GM10248 (cell line): ENCODE measurements at regions not wholly inside any gene's neighbourhood (a gene's known extent, or its start where the extent isn't known, plus 50 kb on each side); places are given as distances from the start of the nearest gene placed in this dataset.
A peak's percentile ranks its signal among the peaks of the same experiment; 100 is the strongest.

ENCODE experiments used
- CTCF ChIA-PET: fragments of 300-600 bp; sonication (Branson Sonifier 250); formaldehyde crosslinking; extraction: SDS; loops from one replicate; lab custom pipeline; 2021; ENCODE audit warnings: antibody characterized with exemption; lab: Yijun Ruan, JAX
- POLR2A ChIA-PET: fragments of 350-650 bp; sonication (Branson Sonifier 250); formaldehyde crosslinking; extraction: SDS; loops from one replicate; lab custom pipeline; 2020; ENCODE audit warnings: antibody characterized with exemption; lab: Yijun Ruan, JAX
- DNase-seq: peaks from one replicate; pipeline ENCODE4 v3.0.0; 2012; ENCODE audit errors: extremely low spot score
- TF ChIP-seq, protein P1 (sequence below): IDR thresholded peaks from 2 replicates; pipeline ENCODE4 v1.5.1; 2012; ENCODE audit warnings: mild to moderate bottlenecking, low read depth; ENCODE audit errors: extremely low read depth, missing control alignments, control extremely low read depth

DNA sequence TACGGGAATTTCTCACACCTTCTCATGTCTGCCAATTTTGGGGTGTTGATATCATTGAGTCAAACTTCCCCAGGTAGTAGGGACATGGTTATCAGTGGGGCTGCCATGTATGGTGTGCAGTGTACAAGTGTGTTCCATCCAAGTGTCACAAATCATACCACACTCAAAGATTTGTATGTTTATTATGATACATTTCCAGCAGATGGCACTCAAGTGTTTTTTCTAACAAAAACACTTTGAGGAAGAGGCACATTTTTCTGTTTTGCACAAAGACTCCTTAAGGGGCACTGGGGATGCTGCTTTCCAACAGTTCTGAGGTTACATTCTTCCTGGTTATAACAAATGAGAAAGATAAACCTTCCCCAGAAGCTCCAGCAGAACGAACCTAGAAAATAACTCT lies 414.5 kb downstream of the REEP3 start:
- no peak for DNase-seq
- ChIA-PET CTCF (no interaction called here), POLR2A (no interaction called here)
- TF ChIP-seq, protein P1, sequence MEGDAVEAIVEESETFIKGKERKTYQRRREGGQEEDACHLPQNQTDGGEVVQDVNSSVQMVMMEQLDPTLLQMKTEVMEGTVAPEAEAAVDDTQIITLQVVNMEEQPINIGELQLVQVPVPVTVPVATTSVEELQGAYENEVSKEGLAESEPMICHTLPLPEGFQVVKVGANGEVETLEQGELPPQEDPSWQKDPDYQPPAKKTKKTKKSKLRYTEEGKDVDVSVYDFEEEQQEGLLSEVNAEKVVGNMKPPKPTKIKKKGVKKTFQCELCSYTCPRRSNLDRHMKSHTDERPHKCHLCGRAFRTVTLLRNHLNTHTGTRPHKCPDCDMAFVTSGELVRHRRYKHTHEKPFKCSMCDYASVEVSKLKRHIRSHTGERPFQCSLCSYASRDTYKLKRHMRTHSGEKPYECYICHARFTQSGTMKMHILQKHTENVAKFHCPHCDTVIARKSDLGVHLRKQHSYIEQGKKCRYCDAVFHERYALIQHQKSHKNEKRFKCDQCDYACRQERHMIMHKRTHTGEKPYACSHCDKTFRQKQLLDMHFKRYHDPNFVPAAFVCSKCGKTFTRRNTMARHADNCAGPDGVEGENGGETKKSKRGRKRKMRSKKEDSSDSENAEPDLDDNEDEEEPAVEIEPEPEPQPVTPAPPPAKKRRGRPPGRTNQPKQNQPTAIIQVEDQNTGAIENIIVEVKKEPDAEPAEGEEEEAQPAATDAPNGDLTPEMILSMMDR = peak; percentile 20

DNA sequence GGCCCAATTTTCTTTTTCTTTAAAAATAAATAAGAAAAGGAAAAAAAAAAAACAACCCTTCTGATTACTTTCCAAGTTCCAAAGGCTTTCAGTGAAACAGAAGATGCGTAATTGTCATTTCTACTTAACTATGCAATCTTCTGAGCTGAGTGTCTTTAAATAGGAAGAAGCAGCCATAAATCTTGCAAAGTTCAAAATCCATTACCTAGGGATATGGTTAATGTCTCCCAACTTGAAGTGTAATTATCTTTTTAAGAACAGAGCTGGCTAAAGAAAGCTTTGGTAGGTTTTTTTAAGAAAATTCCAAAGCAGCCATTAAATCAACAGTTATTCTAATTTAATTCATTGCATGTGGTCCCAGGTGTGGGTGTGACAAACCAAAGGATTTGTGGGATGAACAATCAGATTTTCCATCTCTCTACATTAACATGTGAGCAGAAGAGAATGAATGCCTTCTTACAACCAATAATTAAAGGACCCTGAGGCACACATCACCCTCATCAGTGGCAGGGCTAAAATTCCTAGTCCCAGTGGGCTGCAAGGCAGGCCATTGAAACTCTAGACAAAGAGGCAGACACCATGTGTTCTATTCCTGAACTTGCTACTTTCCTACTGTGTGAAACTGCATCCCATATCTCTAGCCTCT lies 419.2 kb downstream of the REEP3 start:
- POLR2A ChIA-PET = no interaction called here
- TF ChIP-seq, protein P1 = no peak
- CTCF ChIA-PET = interaction anchor here (1.1 to 1.2 kb wide), 3 partner anchors 12 to 74 kb away, joined by 3 to 5 read pairs (median 5); no protein-coding TSS in a partner anchor
- no peak for DNase-seq

DNA sequence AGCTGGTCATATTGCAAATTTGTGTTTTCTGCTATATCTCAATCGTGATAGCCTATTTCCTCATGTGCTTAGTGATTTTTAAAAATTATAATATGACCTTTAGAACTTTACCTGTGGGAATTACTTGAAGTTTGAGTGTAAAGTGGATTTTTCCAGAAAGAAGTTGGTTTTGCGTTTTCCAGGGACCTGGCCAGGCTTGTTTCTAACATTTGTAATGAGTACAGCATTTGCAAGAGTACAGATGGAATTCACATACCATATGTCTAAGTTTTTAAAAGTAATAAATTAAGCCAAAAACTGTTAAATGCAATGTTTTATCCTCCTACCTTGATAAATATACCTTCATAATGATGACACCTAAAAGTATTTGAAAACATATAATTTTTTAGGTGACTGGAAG lies 443.2 kb downstream of the REEP3 start:
- ChIA-PET POLR2A (no interaction called here), CTCF (interaction anchor here (1.1 to 1.5 kb wide), 4 partner anchors 11 to 77 kb away, joined by 3 to 5 read pairs (median 4); no protein-coding TSS in a partner anchor)
- DNase-seq = no peak
- TF ChIP-seq, protein P1 = no peak

DNA sequence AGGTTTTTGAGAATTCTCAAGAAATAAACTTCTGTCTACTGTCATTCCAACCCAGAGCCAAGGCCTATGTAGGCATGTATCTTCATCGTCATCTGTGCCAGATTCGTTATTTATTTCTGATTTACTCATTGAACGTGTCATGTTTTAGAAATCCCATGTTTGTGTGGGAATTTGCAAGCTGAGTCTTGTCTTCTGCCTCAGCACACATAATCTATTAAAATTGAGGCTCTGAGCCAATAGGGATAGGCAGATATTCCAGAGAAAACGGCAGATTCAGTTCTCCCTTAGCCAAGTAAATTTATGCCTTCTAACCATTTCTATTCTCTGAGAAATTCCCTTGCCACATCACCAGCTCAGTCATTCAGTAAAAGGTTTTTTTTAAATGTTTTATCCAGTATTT lies 444.6 kb downstream of the REEP3 start:
- TF ChIP-seq, protein P1 = no peak
- CTCF ChIA-PET = interaction anchor here (1.3 to 2.2 kb wide), 3 partner anchors 9 to 11 kb away, joined by 3 to 7 read pairs (median 5); no protein-coding TSS in a partner anchor
- POLR2A ChIA-PET = no interaction called here
- DNase-seq = no peak

DNA sequence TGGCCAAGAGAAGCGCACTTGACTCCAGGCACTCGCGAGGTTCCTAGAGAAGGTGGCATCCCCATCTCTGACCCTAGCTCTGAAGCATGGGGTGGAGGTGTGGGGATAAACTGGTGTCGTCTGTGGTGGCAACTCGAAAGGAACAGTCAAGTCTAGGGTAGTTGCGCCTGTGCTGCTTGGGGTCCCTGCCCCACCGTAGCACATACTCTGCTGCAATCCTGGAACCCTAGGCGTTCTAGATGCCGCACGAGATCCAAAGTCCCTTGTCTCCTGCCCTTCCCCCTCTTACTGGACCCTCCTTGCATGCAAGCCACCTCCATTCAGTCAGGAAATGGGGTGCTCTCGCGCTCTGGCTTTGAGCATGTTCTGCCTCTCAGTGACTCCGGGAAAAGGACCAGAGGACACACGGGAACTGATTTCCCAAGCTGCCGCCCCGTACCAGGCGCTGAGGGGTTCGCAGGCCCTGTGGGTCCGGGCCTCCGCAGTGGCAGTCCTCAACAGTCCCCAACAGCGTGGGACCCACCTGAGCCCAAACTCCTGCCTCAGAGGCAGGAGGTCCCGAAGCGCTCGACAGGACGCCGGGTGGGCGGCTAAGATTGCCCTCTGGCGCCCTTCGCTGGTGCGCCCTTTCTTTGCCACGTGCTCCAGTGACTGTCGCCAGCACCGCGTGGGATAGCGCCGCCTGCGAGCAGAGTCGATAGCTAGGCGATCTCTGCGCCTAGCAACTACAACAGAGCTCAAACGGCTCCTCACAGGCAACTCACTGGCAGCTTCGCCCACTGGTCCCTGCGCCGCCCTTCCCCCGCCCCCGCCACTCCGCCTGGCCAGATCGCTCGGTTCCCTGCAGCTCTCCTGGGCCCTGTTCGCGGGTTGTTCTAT lies 452.0 kb downstream of the REEP3 start:
- DNase-seq = no peak
- POLR2A ChIA-PET = no interaction called here
- CTCF ChIA-PET = interaction anchor here (1.3 kb wide), 1 partner anchor 104 kb away, joined by 3 read pairs; no protein-coding TSS in a partner anchor
- TF ChIP-seq, protein P1 = no peak

DNA sequence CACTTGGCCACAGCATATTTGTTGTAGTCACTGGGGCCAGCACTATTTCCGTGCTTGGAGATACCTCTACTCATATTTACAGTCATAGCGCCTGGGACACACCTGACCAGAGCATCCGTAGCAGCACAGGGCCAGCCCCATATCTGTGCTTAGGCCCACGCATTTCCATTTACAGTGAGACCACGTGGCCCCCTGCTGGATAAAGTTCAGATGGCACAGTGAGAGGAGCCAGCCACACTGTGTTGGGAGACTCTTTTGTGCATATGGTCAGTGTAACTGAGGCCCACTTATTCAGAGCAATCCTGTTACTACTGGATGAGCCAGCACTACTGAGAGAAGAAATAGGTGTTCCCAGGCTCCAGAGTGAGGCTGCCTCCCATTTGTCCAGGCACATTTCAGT lies 455.3 kb downstream of the REEP3 start:
- ChIA-PET POLR2A (no interaction called here), CTCF (interaction anchor here (0.7 to 2.5 kb wide), 18 partner anchors 10 to 810 kb away, joined by 3 to 24 read pairs (median 5); no protein-coding TSS in a partner anchor)
- TF ChIP-seq, protein P1 = peak; percentile 50
- DNase-seq = peak; percentile 58
